Hematopoietic multipotent progenitor cell treated with erythropoietin and hydrocortisone succinate and interleukin-3 and kit ligand, for 17 days (in vitro differentiated cells): ENCODE measurements at regions not wholly inside any gene's neighbourhood (a gene's known extent, or its start where the extent isn't known, plus 50 kb on each side); places are given as distances from the start of the nearest gene placed in this dataset.

ENCODE experiments used
- DNase-seq: peaks from one replicate; pipeline ENCODE4 v3.0.0-alpha.2; 2015; ENCODE audit warnings: low spot score

GRCh38 chr1:56072310-56072709 lies 507.1 kb downstream of the PLPP3 start:
- DNase-seq = no peak

- no peak for DNase-seq
Measured at GRCh38 chr1:56071351-56071750, 508.0 kb downstream of the PLPP3 start.

- no peak for DNase-seq
Measured at GRCh38 chr1:56070601-56071000, 508.8 kb downstream of the PLPP3 start.

GRCh38 chr1:56069824-56070223 lies 509.5 kb downstream of the PLPP3 start:
- no peak for DNase-seq

GRCh38 chr1:56068908-56069307 lies 510.5 kb downstream of the PLPP3 start:
- no peak for DNase-seq

- no peak for DNase-seq
Measured at GRCh38 chr1:56068210-56068609, 511.2 kb downstream of the PLPP3 start.

GRCh38 chr1:56065729-56066128 lies 513.6 kb downstream of the PLPP3 start:
- no peak for DNase-seq

GRCh38 chr1:56064705-56065104 lies 514.7 kb downstream of the PLPP3 start:
- no peak for DNase-seq

- no peak for DNase-seq
Measured at GRCh38 chr1:56063461-56063860, 515.9 kb downstream of the PLPP3 start.

- DNase-seq = no peak
Measured at GRCh38 chr1:56062625-56063024, 516.7 kb downstream of the PLPP3 start.

- no peak for DNase-seq
Measured at GRCh38 chr1:56061824-56062223, 517.5 kb downstream of the PLPP3 start.

- no peak for DNase-seq
Measured at GRCh38 chr1:56060906-56061305, 518.5 kb downstream of the PLPP3 start.

GRCh38 chr1:56057466-56058405 lies 521.6 kb downstream of the PLPP3 start:
- no peak for DNase-seq

GRCh38 chr1:56056438-56057287 lies 522.7 kb downstream of the PLPP3 start:
- no peak for DNase-seq

- DNase-seq = no peak
Measured at GRCh38 chr1:56054959-56055358, 524.4 kb downstream of the PLPP3 start.

GRCh38 chr1:56052041-56052440 lies 527.3 kb downstream of the PLPP3 start:
- no peak for DNase-seq

- DNase-seq = no peak
Measured at GRCh38 chr1:56050911-56051310, 528.5 kb downstream of the PLPP3 start.

- no peak for DNase-seq
Measured at GRCh38 chr1:56045477-56045876, 533.9 kb downstream of the PLPP3 start.

- no peak for DNase-seq
Measured at GRCh38 chr1:56045062-56045461, 534.3 kb downstream of the PLPP3 start.

GRCh38 chr1:56036479-56036878 lies 542.9 kb downstream of the PLPP3 start:
- DNase-seq = no peak

- no peak for DNase-seq
Measured at GRCh38 chr1:56034847-56035481, 544.4 kb downstream of the PLPP3 start.

- no peak for DNase-seq
Measured at GRCh38 chr1:56034222-56034621, 545.1 kb downstream of the PLPP3 start.
